ENCODE measurements at regions not wholly inside any gene's neighbourhood (a gene's known extent, or its start where the extent isn't known, plus 50 kb on each side); places are given as distances from the start of the nearest gene placed in this dataset.

DNA sequence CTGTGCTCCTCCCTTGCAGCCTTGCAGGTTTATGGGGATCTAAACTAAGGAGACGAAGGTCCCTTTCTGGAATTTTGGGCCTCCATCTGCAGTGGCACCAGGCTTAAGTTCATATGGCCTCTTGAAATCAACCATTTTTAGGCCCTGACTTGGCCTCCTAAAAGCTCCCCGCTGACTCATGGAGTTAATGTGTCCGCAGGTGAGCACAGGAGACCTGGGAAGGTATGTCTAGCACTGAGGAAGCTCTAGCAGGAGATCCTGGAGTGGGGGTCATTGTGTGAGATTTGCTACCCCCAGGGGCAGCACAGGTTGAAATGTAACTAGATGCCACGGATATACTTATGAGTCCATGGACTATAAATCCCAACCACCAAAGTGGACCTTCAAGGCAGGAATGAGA, 95.9 kb upstream of the CELF4 start:
- Histone ChIP-seq H3K4me2 (ENCODE audit: low read length) (no peak overlapping the region), H3K4me1 (ENCODE audit: insufficient read depth, low read length) (no peaks in the 10 kb centered on the region), H3K9me2 (replicated peaks; ENCODE audit: low read length) (no peaks in the 10 kb centered on the region), H3K9me3 (ENCODE audit: low read length) (no peaks in the 10 kb centered on the region), H3K27me3 (ENCODE audit: low read length) (no peaks in the 10 kb centered on the region), H3K9ac (ENCODE audit: low read length) (no peak overlapping the region), H4K20me1 (ENCODE audit: low read length) (no peaks in the 10 kb centered on the region), H3K4me3 (ENCODE audit: low read length) (no peak overlapping the region), H3F3A (ENCODE audit: low read length, unreplicated experiment) (no peaks in the 10 kb centered on the region), H3K36me3 (ENCODE audit: low read depth, low read length) (no peaks in the 10 kb centered on the region), H3K79me2 (ENCODE audit: low read length) (no peaks in the 10 kb centered on the region), H3K27ac (ENCODE audit: low read length) (no peak overlapping the region), H2AFZ (ENCODE audit: low read length) (no peak overlapping the region)
- CTCF ChIA-PET: no interaction called here
- POLR2A ChIA-PET (ENCODE audit: unreplicated experiment): no interaction called here
- TF ChIP-seq EZH2phosphoT487 (IDR thresholded peaks at IDR 0.05; ENCODE audit: borderline replicate concordance, low read length) (no peak), EZH2 (IDR thresholded peaks at IDR 0.05; ENCODE audit: low read length, unreplicated experiment) (no peak)
- TF ChIP-seq, protein P1, sequence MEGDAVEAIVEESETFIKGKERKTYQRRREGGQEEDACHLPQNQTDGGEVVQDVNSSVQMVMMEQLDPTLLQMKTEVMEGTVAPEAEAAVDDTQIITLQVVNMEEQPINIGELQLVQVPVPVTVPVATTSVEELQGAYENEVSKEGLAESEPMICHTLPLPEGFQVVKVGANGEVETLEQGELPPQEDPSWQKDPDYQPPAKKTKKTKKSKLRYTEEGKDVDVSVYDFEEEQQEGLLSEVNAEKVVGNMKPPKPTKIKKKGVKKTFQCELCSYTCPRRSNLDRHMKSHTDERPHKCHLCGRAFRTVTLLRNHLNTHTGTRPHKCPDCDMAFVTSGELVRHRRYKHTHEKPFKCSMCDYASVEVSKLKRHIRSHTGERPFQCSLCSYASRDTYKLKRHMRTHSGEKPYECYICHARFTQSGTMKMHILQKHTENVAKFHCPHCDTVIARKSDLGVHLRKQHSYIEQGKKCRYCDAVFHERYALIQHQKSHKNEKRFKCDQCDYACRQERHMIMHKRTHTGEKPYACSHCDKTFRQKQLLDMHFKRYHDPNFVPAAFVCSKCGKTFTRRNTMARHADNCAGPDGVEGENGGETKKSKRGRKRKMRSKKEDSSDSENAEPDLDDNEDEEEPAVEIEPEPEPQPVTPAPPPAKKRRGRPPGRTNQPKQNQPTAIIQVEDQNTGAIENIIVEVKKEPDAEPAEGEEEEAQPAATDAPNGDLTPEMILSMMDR (conservative IDR thresholded peaks at IDR 0.05; ENCODE audit: low read depth, low read length): no peak
- ATAC-seq (no peak), DNase-seq (no peak)
- intact Hi-C loops (cut with micrococcal nuclease): no loop called here
- BruUV-seq (replicated peaks): no TSS peak

DNA sequence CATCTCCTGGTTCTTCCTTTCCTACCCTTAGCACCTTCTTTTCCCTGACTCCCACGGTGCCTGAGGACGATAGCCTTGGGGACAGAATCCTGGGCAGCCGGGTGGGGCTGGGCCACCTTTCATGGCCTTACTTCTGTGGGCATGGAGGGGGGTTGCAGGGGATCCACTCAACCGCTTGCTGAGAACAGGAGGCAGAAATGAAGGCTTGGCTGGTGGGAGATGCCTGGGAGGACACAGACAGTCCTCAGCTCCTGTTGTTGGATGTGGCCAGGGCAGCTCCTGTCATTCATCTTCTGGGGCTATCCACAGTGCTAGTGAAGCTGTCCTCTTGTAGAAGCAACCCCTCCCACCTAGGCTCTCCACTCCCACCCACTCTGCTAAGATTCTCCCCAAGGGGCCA, 95.5 kb upstream of the CELF4 start:
- Histone ChIP-seq H3K9me3 (ENCODE audit: low read length) (no peaks in the 10 kb centered on the region), H3K4me2 (ENCODE audit: low read length) (no peak overlapping the region), H3F3A (ENCODE audit: low read length, unreplicated experiment) (no peaks in the 10 kb centered on the region), H3K4me3 (ENCODE audit: low read length) (no peak overlapping the region), H3K27ac (ENCODE audit: low read length) (no peak overlapping the region), H3K9ac (ENCODE audit: low read length) (no peak overlapping the region), H4K20me1 (ENCODE audit: low read length) (no peaks in the 10 kb centered on the region), H3K9me2 (replicated peaks; ENCODE audit: low read length) (no peaks in the 10 kb centered on the region), H3K27me3 (ENCODE audit: low read length) (no peaks in the 10 kb centered on the region), H3K79me2 (ENCODE audit: low read length) (no peaks in the 10 kb centered on the region), H2AFZ (ENCODE audit: low read length) (no peak overlapping the region), H3K4me1 (ENCODE audit: insufficient read depth, low read length) (no peaks in the 10 kb centered on the region), H3K36me3 (ENCODE audit: low read depth, low read length) (no peaks in the 10 kb centered on the region)
- no TSS peak for BruUV-seq (replicated peaks)
- intact Hi-C loops (cut with micrococcal nuclease): no loop called here
- ChIA-PET POLR2A (ENCODE audit: unreplicated experiment) (no interaction called here), CTCF (no interaction called here)
- no peak for TF ChIP-seq EZH2phosphoT487 (IDR thresholded peaks at IDR 0.05; ENCODE audit: borderline replicate concordance, low read length)
- no peak for TF ChIP-seq EZH2 (IDR thresholded peaks at IDR 0.05; ENCODE audit: low read length, unreplicated experiment)
- TF ChIP-seq, protein P1 (conservative IDR thresholded peaks at IDR 0.05; ENCODE audit: low read depth, low read length): no peak
- no peak for ATAC-seq
- DNase-seq: no peak

DNA sequence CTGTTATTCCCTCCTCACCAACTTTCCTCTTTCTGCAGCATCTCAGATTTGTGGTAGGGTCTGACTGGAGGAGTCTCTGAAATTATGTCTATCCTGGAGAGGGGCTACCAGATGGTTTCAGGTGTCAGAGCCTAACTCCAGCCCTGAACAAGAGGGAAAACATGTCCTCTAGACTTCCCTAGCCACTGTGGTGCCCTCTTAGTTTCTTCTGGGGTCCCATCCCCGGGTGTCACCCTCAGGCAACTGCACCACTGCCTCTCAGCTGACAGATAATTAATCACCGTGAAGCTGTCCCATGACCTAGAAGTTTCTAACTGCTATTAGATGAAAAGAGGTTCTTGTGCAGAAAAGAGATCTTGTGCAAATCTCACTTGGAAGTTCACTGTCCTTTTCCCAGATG, 95.1 kb upstream of the CELF4 start:
- no peaks in the 10 kb centered on the region for H3K36me3 ChIP-seq (ENCODE audit: low read depth, low read length)
- H3K79me2 ChIP-seq (ENCODE audit: low read length): no peaks in the 10 kb centered on the region
- CTCF ChIA-PET: no interaction called here
- intact Hi-C loops (cut with micrococcal nuclease): no loop called here
- no peak overlapping the region for H3K4me2 ChIP-seq (ENCODE audit: low read length)
- no peak overlapping the region for H2AFZ ChIP-seq (ENCODE audit: low read length)
- no peaks in the 10 kb centered on the region for H3K4me1 ChIP-seq (ENCODE audit: insufficient read depth, low read length)
- H3K27ac ChIP-seq (ENCODE audit: low read length): no peak overlapping the region
- DNase-seq (no peak), ATAC-seq (no peak)
- no peak for TF ChIP-seq EZH2 (IDR thresholded peaks at IDR 0.05; ENCODE audit: low read length, unreplicated experiment)
- TF ChIP-seq EZH2phosphoT487 (IDR thresholded peaks at IDR 0.05; ENCODE audit: borderline replicate concordance, low read length): no peak
- TF ChIP-seq, protein P1 (conservative IDR thresholded peaks at IDR 0.05; ENCODE audit: low read depth, low read length): no peak
- POLR2A ChIA-PET (ENCODE audit: unreplicated experiment): no interaction called here
- no peaks in the 10 kb centered on the region for H3K27me3 ChIP-seq (ENCODE audit: low read length)
- no peaks in the 10 kb centered on the region for H3K9me2 ChIP-seq (replicated peaks; ENCODE audit: low read length)
- no peak overlapping the region for H3K4me3 ChIP-seq (ENCODE audit: low read length)
- H4K20me1 ChIP-seq (ENCODE audit: low read length): no peaks in the 10 kb centered on the region
- no TSS peak for BruUV-seq (replicated peaks)
- no peaks in the 10 kb centered on the region for H3F3A ChIP-seq (ENCODE audit: low read length, unreplicated experiment)
- H3K9ac ChIP-seq (ENCODE audit: low read length): no peak overlapping the region
- no peaks in the 10 kb centered on the region for H3K9me3 ChIP-seq (ENCODE audit: low read length)
